Left ventricle myocardium inferior (tissue), 1 donor: ENCODE measurements at regions not wholly inside any gene's neighbourhood (a gene's known extent, or its start where the extent isn't known, plus 50 kb on each side); places are given as distances from the start of the nearest gene placed in this dataset.
A peak's percentile ranks its signal among the peaks of the same experiment; 100 is the strongest.

ENCODE experiments used
- DNase-seq: peaks from one replicate; pipeline ENCODE4 v3.0.0-alpha.2; 2020
- H3K27ac ChIP-seq: fragments of 200-600 bp; replicated peaks from 2 replicates; pipeline ENCODE4 v1.8.0; 2021
- H3K27me3 ChIP-seq: fragments of 200-600 bp; 2 replicates; pipeline ENCODE4 v1.8.0; 2021; ENCODE audit warnings: low read depth
- H3K36me3 ChIP-seq: fragments of 200-600 bp; 2 replicates; pipeline ENCODE4 v1.8.0; 2021
- H3K4me1 ChIP-seq: fragments of 200-600 bp; 2 replicates; pipeline ENCODE4 v1.8.0; 2021
- H3K4me3 ChIP-seq: fragments of 200-600 bp; 2 replicates; pipeline ENCODE4 v1.8.0; 2021; ENCODE audit warnings: mild to moderate bottlenecking, moderate library complexity
- H3K9me3 ChIP-seq: fragments of 200-600 bp; replicated peaks from 2 replicates; pipeline ENCODE4 v1.8.0; 2021
- intact Hi-C: fragments of 100-400 bp; cut with micrococcal nuclease; formaldehyde crosslinking; loops from one replicate; pipeline ENCODE4 v1.11.0; 2022
- TF ChIP-seq, protein P1 (sequence below): fragments of 200-600 bp; IDR thresholded peaks from 2 replicates; pipeline ENCODE4 v1.8.0; 2021; ENCODE audit warnings: antibody characterized with exemption, mild to moderate bottlenecking, borderline replicate concordance
- donor health status: DM: no; HTN: yes; CAD: no; lungs with severe emphysema.

DNA sequence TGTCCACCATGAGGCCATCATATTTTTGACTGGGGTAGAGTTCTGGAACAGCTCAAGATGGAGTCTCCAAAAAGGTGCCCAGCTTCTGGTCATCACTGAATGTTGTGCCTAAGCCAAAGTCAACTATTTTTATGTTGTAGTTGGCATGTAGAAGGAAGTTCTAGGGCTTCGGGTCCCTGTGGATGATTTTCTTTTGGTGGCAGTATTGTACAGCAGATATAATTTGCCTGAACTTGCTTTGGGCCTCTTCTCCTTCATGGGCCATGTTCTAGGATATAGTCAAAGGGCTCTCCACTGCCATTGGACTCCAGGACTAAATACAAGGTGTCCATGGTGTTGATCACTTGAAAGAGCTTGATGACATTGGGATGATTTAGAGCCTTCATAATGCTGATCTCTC, 143.6 kb downstream of the SLC38A4 start:
- intact Hi-C loops, result no loop called here
- TF ChIP-seq, protein P1, sequence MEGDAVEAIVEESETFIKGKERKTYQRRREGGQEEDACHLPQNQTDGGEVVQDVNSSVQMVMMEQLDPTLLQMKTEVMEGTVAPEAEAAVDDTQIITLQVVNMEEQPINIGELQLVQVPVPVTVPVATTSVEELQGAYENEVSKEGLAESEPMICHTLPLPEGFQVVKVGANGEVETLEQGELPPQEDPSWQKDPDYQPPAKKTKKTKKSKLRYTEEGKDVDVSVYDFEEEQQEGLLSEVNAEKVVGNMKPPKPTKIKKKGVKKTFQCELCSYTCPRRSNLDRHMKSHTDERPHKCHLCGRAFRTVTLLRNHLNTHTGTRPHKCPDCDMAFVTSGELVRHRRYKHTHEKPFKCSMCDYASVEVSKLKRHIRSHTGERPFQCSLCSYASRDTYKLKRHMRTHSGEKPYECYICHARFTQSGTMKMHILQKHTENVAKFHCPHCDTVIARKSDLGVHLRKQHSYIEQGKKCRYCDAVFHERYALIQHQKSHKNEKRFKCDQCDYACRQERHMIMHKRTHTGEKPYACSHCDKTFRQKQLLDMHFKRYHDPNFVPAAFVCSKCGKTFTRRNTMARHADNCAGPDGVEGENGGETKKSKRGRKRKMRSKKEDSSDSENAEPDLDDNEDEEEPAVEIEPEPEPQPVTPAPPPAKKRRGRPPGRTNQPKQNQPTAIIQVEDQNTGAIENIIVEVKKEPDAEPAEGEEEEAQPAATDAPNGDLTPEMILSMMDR, result no peak
- Histone ChIP-seq H3K9me3 (no peaks in the 10 kb centered on the region), H3K27ac (no peak overlapping the region), H3K4me3 (no peak overlapping the region), H3K4me1 (no peaks in the 10 kb centered on the region), H3K36me3 (no peaks in the 10 kb centered on the region), H3K27me3 (no peaks in the 10 kb centered on the region)
- no peak for DNase-seq

- TF ChIP-seq, protein P1, result no peak
- intact Hi-C loops, result no loop called here
- H3K36me3 ChIP-seq, result no peaks in the 10 kb centered on the region
Measured at GRCh38 chr12:46680506-46680905, 145.3 kb downstream of the SLC38A4 start.

DNA sequence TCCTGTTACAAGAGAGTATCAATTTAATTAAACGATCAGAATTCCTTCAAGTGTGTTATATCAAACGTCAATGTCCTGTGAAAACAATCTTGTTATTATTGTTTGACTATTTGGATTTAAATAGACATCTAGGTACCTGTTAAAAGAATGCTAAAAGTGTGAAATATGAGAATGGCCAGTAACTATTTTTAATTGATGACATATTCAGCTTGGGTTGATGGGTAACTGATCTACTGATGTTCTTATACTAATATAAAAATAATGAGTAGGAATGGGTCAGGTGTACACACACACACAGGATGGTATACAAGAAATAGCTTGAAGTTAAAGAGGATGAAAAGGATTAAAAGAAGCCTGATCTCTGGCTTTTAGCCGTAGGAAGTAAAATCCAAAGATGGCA, 146.0 kb downstream of the SLC38A4 start:
- intact Hi-C loops, result loop anchor here (5.0 to 10.0 kb wide), 2 partner anchors 253 to 555 kb away; no protein-coding TSS in a partner anchor
- H3K27me3 ChIP-seq, result no peaks in the 10 kb centered on the region
- TF ChIP-seq, protein P1, result no peak
- H3K4me1 ChIP-seq, result no peaks in the 10 kb centered on the region
- no peaks in the 10 kb centered on the region for H3K9me3 ChIP-seq
- no peak for DNase-seq
- H3K4me3 ChIP-seq, result no peak overlapping the region
- H3K36me3 ChIP-seq, result no peaks in the 10 kb centered on the region
- H3K27ac ChIP-seq, result no peak overlapping the region

More at GRCh38 chr12:46680506-46680905, 145.3 kb downstream of the SLC38A4 start:
- DNase-seq, result no peak
- no peak overlapping the region for H3K4me3 ChIP-seq
- H3K27ac ChIP-seq, result no peak overlapping the region
- H3K9me3 ChIP-seq, result no peaks in the 10 kb centered on the region
- H3K27me3 ChIP-seq, result no peaks in the 10 kb centered on the region
- H3K4me1 ChIP-seq, result no peaks in the 10 kb centered on the region

GRCh38 chr12:46678426-46678825, 147.4 kb downstream of the SLC38A4 start:
- no peaks in the 10 kb centered on the region for H3K4me1 ChIP-seq
- no peak overlapping the region for H3K4me3 ChIP-seq
- TF ChIP-seq, protein P1, result no peak
- H3K36me3 ChIP-seq, result no peaks in the 10 kb centered on the region
- intact Hi-C loops, result loop anchor here (5.0 to 10.0 kb wide), 2 partner anchors 254 to 554 kb away; no protein-coding TSS in a partner anchor
- no peaks in the 10 kb centered on the region for H3K9me3 ChIP-seq
- DNase-seq, result no peak
- H3K27ac ChIP-seq, result no peak overlapping the region
- H3K27me3 ChIP-seq, result no peaks in the 10 kb centered on the region

DNA sequence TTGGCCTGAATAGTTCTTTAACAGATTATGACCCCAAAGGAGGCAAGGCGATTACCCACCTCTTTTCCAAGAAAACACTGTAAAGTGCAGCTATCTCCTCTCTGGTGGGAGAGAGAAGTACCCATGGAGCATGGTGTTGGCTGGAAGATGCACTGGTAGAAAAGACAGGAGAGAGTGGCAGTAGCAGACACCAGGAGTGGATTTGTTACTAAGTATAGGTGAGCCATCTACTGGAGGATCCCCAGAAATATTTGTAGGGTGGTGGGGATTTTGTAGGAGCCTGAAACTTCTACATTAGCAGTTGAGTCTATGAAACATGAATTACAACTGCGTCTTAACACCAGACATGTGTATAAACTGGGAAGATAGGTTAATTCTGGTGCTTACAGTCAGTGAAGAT, 148.0 kb downstream of the SLC38A4 start:
- no peaks in the 10 kb centered on the region for H3K4me1 ChIP-seq
- H3K36me3 ChIP-seq, result no peaks in the 10 kb centered on the region
- H3K9me3 ChIP-seq, result no peaks in the 10 kb centered on the region
- no peak overlapping the region for H3K27ac ChIP-seq
- TF ChIP-seq, protein P1, result peak; percentile 39
- intact Hi-C loops, result loop anchor here (5.0 to 10.0 kb wide), 2 partner anchors 255 to 553 kb away; no protein-coding TSS in a partner anchor
- no peaks in the 10 kb centered on the region for H3K27me3 ChIP-seq
- H3K4me3 ChIP-seq, result no peak overlapping the region
- no peak for DNase-seq
